Peyer's patch (tissue), 4 donors: ENCODE measurements at regions not wholly inside any gene's neighbourhood (a gene's known extent, or its start where the extent isn't known, plus 50 kb on each side); places are given as distances from the start of the nearest gene placed in this dataset.

Experiments used
- DNase-seq, 3 donors: peaks; one replicate each; pipeline ENCODE4 v3.0.0-alpha.2; 2017 to 2019
- H3K27ac ChIP-seq, 4 donors: fragments of 200-600 bp; sonication (generic); one replicate each; pipeline ENCODE4 v1.5.1; 2016 to 2019
- H3K27me3 ChIP-seq, 2 donors: fragments of 200-600 bp; sonication (generic); one replicate each; pipeline ENCODE4 v1.5.1; 2019
- H3K36me3 ChIP-seq, 3 donors: fragments of 200-600 bp; sonication (generic); one replicate each; pipeline ENCODE4 v1.5.1; 2016 to 2019
- H3K4me1 ChIP-seq, 4 donors: fragments of 200-600 bp; sonication (generic); one replicate each; pipeline ENCODE4 v1.5.1; 2016 to 2019
- H3K4me3 ChIP-seq, 4 donors: fragments of 200-600 bp; sonication (generic); 1 replicate in 3 of 4; 2 replicates in 1 of 4; pipeline ENCODE4 v1.5.1; 2016 to 2019; ENCODE audit warnings: mild to moderate bottlenecking in 1 of 4
- H3K9me3 ChIP-seq, 4 donors: fragments of 200-600 bp; sonication (generic); one replicate each; pipeline ENCODE4 v1.5.1; 2016 to 2019; ENCODE audit warnings: mild to moderate bottlenecking in 1 of 4
- POLR2A ChIP-seq, 2 donors: fragments of 450-650 bp; IDR thresholded peaks; one replicate each; pipeline ENCODE4 v1.5.1; 2017; ENCODE audit warnings: antibody characterized with exemption in 2 of 2, mild to moderate bottlenecking in 2 of 2, moderate library complexity in 2 of 2
- TF ChIP-seq, protein P1 (sequence below), 6 experiments: fragments of 450-650 bp in 4 of 6; fragments of 200-600 bp in 2 of 6; sonication (generic) in 1 of 6; IDR thresholded peaks; one replicate each; pipeline ENCODE4 v1.5.1; 2017 to 2019; ENCODE audit warnings: antibody characterized with exemption in 6 of 6, mild to moderate bottlenecking in 3 of 6, moderate library complexity in 1 of 6

GRCh38 chr12:25764409-25764808 is 194.1 kb upstream of the RASSF8 start:
- H3K36me3 ChIP-seq, result no peaks in the 10 kb centered on the region
- H3K27ac ChIP-seq, result no peak overlapping the region
- H3K4me1 ChIP-seq, result no peaks in the 10 kb centered on the region
- no peaks in the 10 kb centered on the region for H3K9me3 ChIP-seq
- H3K4me3 ChIP-seq, result no peak overlapping the region
- TF ChIP-seq POLR2A (IDR thresholded peaks at IDR 0.05), result no peak
- TF ChIP-seq, protein P1, sequence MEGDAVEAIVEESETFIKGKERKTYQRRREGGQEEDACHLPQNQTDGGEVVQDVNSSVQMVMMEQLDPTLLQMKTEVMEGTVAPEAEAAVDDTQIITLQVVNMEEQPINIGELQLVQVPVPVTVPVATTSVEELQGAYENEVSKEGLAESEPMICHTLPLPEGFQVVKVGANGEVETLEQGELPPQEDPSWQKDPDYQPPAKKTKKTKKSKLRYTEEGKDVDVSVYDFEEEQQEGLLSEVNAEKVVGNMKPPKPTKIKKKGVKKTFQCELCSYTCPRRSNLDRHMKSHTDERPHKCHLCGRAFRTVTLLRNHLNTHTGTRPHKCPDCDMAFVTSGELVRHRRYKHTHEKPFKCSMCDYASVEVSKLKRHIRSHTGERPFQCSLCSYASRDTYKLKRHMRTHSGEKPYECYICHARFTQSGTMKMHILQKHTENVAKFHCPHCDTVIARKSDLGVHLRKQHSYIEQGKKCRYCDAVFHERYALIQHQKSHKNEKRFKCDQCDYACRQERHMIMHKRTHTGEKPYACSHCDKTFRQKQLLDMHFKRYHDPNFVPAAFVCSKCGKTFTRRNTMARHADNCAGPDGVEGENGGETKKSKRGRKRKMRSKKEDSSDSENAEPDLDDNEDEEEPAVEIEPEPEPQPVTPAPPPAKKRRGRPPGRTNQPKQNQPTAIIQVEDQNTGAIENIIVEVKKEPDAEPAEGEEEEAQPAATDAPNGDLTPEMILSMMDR (IDR thresholded peaks at IDR 0.05), result no peak
- H3K27me3 ChIP-seq, result no peaks in the 10 kb centered on the region
- DNase-seq, result no peak

- H3K4me3 ChIP-seq, result no peak overlapping the region
- DNase-seq, result no peak
- no peaks in the 10 kb centered on the region for H3K27me3 ChIP-seq
- H3K4me1 ChIP-seq, result no peaks in the 10 kb centered on the region
- no peaks in the 10 kb centered on the region for H3K9me3 ChIP-seq
- no peak for TF ChIP-seq POLR2A (IDR thresholded peaks at IDR 0.05)
- no peak overlapping the region for H3K27ac ChIP-seq
- H3K36me3 ChIP-seq, result no peaks in the 10 kb centered on the region
Observed at GRCh38 chr12:25764892-25765291, 193.6 kb upstream of the RASSF8 start.

DNA sequence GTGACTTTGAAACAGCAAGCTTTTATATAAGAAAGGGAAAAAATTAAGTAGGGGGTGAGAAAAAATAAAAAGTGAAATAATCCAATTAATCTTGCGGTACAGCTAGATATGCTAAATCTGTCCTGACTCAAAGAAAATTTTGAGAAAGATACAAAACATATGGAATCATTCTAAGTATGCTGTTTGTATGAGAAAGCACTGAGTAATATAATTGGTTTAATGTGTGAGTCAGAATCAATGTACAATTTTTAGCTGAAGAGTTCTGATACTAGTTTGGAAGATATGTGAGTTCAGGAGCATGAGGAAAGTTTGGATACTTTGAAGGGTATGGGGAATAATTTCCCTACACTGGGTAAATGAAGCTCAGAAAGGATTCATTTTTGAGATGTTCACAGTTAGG is 190.9 kb upstream of the RASSF8 start:
- Histone ChIP-seq H3K36me3 (no peaks in the 10 kb centered on the region), H3K27ac (no peak overlapping the region), H3K4me1 (no peaks in the 10 kb centered on the region), H3K27me3 (no peaks in the 10 kb centered on the region), H3K4me3 (no peak overlapping the region), H3K9me3 (no peaks in the 10 kb centered on the region)
- DNase-seq, result no peak
- TF ChIP-seq, protein P1 (IDR thresholded peaks at IDR 0.05), result no peak

- Histone ChIP-seq H3K4me1 (no peaks in the 10 kb centered on the region), H3K27ac (no peak overlapping the region), H3K9me3 (no peaks in the 10 kb centered on the region), H3K36me3 (no peaks in the 10 kb centered on the region), H3K27me3 (no peaks in the 10 kb centered on the region), H3K4me3 (no peak overlapping the region)
- no peak for DNase-seq
- TF ChIP-seq POLR2A (IDR thresholded peaks at IDR 0.05), result no peak
- TF ChIP-seq, protein P1 (IDR thresholded peaks at IDR 0.05), result no peak
Observed at GRCh38 chr12:25768151-25768550, 190.3 kb upstream of the RASSF8 start.

- H3K36me3 ChIP-seq, result no peaks in the 10 kb centered on the region
- no peaks in the 10 kb centered on the region for H3K9me3 ChIP-seq
- no peak overlapping the region for H3K27ac ChIP-seq
- no peaks in the 10 kb centered on the region for H3K27me3 ChIP-seq
- DNase-seq, result no peak
- no peaks in the 10 kb centered on the region for H3K4me1 ChIP-seq
- TF ChIP-seq POLR2A (IDR thresholded peaks at IDR 0.05), result no peak
- TF ChIP-seq, protein P1 (IDR thresholded peaks at IDR 0.05), result no peak
- H3K4me3 ChIP-seq, result no peak overlapping the region
Observed at GRCh38 chr12:25769082-25769945, 189.2 kb upstream of the RASSF8 start.

DNA sequence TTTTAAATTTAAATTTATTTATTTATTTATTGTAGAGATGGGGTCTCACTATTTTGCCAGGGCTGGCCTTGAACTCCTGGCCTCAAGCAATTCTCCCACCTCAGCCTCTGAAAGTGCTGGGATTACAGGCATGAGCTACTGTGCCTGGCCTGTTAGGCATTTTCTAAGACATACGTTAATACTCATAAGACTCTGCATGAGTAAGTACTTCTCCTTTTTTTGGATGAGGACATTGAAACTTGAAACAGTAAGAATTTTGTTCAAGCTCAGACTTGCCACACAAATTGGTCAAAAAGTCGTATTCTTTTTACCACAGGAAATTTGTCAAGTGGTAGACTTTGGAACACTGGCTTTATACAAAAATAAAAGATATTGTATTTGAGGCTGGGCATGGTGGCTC is 187.4 kb upstream of the RASSF8 start:
- no peak overlapping the region for H3K27ac ChIP-seq

More for the DNA sequence above, 187.4 kb upstream of the RASSF8 start:
- Histone ChIP-seq H3K27me3 (no peaks in the 10 kb centered on the region), H3K36me3 (no peaks in the 10 kb centered on the region), H3K9me3 (no peaks in the 10 kb centered on the region), H3K4me3 (no peak overlapping the region), H3K4me1 (no peaks in the 10 kb centered on the region)
- DNase-seq, result no peak
- no peak for TF ChIP-seq POLR2A (IDR thresholded peaks at IDR 0.05)
- TF ChIP-seq, protein P1 (IDR thresholded peaks at IDR 0.05), result no peak
